Fibroblast of villous mesenchyme (primary cell): ENCODE measurements at regions not wholly inside any gene's neighbourhood (a gene's known extent, or its start where the extent isn't known, plus 50 kb on each side); places are given as distances from the start of the nearest gene placed in this dataset.

ENCODE experiments used
- DNase-seq: peaks from one replicate; pipeline ENCODE4 v3.0.0-alpha.2; 2010; ENCODE audit warnings: low read depth
- H3K4me3 ChIP-seq: 2 replicates; pipeline ENCODE4 v1.5.1; 2011; ENCODE audit warnings: low read depth, mild to moderate bottlenecking, low read length
- TF ChIP-seq, protein P1 (sequence below): IDR thresholded peaks from 2 replicates; pipeline ENCODE4 v1.5.1; 2012; ENCODE audit warnings: low read depth, mild to moderate bottlenecking, low read length; ENCODE audit not compliant: insufficient read depth

DNA sequence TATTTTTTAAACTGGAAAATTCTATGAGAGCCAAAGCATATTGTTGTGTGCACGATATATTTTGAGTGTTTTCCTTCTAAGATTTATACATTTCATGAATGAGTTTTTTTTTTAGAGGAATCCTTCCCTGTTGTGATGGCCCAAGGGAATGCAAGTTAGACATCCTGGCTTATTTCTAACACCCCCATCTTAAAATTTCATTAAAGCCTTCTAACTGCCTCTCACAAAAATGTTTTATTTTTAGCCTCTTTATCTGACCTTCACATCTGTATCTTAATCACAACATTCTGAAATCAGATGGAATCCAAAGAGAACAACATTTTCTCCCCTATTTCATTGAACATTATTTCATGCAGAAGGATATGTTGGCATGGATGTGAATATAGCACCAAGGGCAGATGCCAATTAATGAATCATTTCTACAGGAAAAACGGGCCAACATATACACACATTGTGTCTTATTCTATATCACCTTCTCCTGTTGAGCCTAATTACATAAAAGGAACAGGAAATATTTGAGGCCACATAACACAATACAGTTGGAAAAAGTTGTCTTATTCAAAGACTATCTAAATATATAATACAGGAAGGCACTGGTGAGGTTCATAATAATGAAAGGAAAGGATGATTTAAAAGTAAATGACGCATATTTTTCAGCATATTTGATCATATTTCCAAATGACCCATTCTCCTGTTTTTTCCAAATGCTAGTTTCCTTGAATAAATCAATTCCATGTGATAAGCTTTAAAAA lies 455.5 kb downstream of the TTLL7 start:
- TF ChIP-seq, protein P1, sequence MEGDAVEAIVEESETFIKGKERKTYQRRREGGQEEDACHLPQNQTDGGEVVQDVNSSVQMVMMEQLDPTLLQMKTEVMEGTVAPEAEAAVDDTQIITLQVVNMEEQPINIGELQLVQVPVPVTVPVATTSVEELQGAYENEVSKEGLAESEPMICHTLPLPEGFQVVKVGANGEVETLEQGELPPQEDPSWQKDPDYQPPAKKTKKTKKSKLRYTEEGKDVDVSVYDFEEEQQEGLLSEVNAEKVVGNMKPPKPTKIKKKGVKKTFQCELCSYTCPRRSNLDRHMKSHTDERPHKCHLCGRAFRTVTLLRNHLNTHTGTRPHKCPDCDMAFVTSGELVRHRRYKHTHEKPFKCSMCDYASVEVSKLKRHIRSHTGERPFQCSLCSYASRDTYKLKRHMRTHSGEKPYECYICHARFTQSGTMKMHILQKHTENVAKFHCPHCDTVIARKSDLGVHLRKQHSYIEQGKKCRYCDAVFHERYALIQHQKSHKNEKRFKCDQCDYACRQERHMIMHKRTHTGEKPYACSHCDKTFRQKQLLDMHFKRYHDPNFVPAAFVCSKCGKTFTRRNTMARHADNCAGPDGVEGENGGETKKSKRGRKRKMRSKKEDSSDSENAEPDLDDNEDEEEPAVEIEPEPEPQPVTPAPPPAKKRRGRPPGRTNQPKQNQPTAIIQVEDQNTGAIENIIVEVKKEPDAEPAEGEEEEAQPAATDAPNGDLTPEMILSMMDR: no peak
- H3K4me3 ChIP-seq: no peak overlapping the region
- no peak for DNase-seq

GRCh38 chr1:83531521-83532309 lies 467.2 kb downstream of the TTLL7 start:
- DNase-seq: no peak
- H3K4me3 ChIP-seq: no peak overlapping the region
- TF ChIP-seq, protein P1: no peak

- TF ChIP-seq, protein P1: no peak
- no peak overlapping the region for H3K4me3 ChIP-seq
- no peak for DNase-seq
Measured at GRCh38 chr1:83530506-83530905, 468.4 kb downstream of the TTLL7 start.

GRCh38 chr1:83527987-83528386 lies 470.9 kb downstream of the TTLL7 start:
- H3K4me3 ChIP-seq: no peak overlapping the region
- DNase-seq: no peak
- TF ChIP-seq, protein P1: no peak

GRCh38 chr1:83520797-83521196 lies 478.1 kb downstream of the TTLL7 start:
- TF ChIP-seq, protein P1: no peak

DNA sequence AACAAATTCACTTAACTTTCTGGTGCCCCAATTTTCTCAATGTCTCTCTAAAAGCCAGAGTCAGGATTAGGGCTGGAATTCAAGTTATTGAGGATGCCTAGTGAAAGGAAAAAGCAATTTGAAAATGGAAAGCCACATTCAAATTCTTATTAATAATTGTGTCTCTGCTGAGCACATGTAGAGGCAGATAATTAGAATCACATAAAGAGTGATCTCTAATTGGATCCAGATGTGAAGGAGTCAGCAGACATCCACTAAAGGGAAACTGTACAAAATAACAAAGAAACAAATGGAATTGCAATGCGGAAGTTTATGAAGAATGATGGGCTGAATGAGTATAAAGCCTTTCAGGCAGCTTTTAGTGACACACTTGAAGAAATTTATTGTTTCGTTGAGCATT lies 482.6 kb downstream of the TTLL7 start:
- DNase-seq: peak; percentile 18
- no peak overlapping the region for H3K4me3 ChIP-seq
- TF ChIP-seq, protein P1: no peak

More at GRCh38 chr1:83520797-83521196, 478.1 kb downstream of the TTLL7 start:
- no peak for DNase-seq
- H3K4me3 ChIP-seq: no peak overlapping the region
